Prostate gland (tissue), 2 donors: ENCODE measurements at regions not wholly inside any gene's neighbourhood (a gene's known extent, or its start where the extent isn't known, plus 50 kb on each side); places are given as distances from the start of the nearest gene placed in this dataset.

ENCODE experiments used
- DNase-seq: peaks from one replicate; pipeline ENCODE4 v3.0.0-alpha.2; 2019; ENCODE audit warnings: low spot score
- H3K27ac ChIP-seq, 2 donors: fragments of 200-600 bp; sonication (generic); 2 replicates each; pipeline ENCODE4 v1.5.1; 2017 to 2019
- H3K27me3 ChIP-seq: fragments of 200-600 bp; sonication (generic); replicated peaks from 2 replicates; pipeline ENCODE4 v1.5.1; 2019; ENCODE audit not compliant: insufficient read depth
- H3K36me3 ChIP-seq, 2 donors: fragments of 200-600 bp; sonication (generic); 1 replicate in 1 of 2; 2 replicates in 1 of 2; pipeline versions ENCODE4 v1.5.1 to v1.8.1; 2017 to 2019
- H3K4me1 ChIP-seq: fragments of 200-600 bp; sonication (generic); replicated peaks from 2 replicates; pipeline ENCODE4 v1.5.1; 2019
- H3K4me3 ChIP-seq, 2 donors: fragments of 200-600 bp; sonication (generic); 2 replicates each; pipeline ENCODE4 v1.5.1; 2017 to 2019
- H3K9me3 ChIP-seq: fragments of 200-600 bp; sonication (generic); 2 replicates; pipeline ENCODE4 v1.5.1; 2017
- POLR2A ChIP-seq: fragments of 450-650 bp; IDR thresholded peaks from one replicate; pipeline ENCODE4 v1.6.1; 2016; ENCODE audit warnings: antibody characterized with exemption, mild to moderate bottlenecking
- POLR2AphosphoS5 ChIP-seq: sonication (generic); formaldehyde crosslinking; IDR thresholded peaks from one replicate; pipeline ENCODE4 v1.6.1; 2017; ENCODE audit warnings: antibody characterized with exemption
- WGBS: methylation state at CpG from one replicate; pipeline ENCODE4 v1.1.5; 2018; 5-methylcytosine and 5-hydroxymethylcytosine counted together
- intact Hi-C: fragments of 100-400 bp; cut with DNase I; formaldehyde crosslinking; loops from one replicate; pipeline ENCODE4 v1.14.2; 2022
- TF ChIP-seq, protein P1 (sequence below), 4 experiments: fragments of 200-600 bp in 2 of 4; fragments of 450-650 bp in 2 of 4; sonication (generic) in 2 of 4; IDR thresholded peaks; 1 replicate in 3 of 4; 2 replicates in 1 of 4; pipeline ENCODE4 v1.5.1; 2016 to 2019; ENCODE audit warnings: antibody characterized with exemption in 4 of 4, mild to moderate bottlenecking in 2 of 4, moderate library complexity in 2 of 4

GRCh38 chr6:150465610-150466009 lies 96.8 kb downstream of the IYD start:
- Histone ChIP-seq H3K27me3 (no peaks in the 10 kb centered on the region), H3K4me3 (no peak overlapping the region), H3K4me1 (no peaks in the 10 kb centered on the region), H3K36me3 (no peaks in the 10 kb centered on the region), H3K27ac (no peak overlapping the region), H3K9me3 (no peaks in the 10 kb centered on the region)
- 72% methylated on average over 5 of the region's 5 CpGs for WGBS
- TF ChIP-seq, protein P1, sequence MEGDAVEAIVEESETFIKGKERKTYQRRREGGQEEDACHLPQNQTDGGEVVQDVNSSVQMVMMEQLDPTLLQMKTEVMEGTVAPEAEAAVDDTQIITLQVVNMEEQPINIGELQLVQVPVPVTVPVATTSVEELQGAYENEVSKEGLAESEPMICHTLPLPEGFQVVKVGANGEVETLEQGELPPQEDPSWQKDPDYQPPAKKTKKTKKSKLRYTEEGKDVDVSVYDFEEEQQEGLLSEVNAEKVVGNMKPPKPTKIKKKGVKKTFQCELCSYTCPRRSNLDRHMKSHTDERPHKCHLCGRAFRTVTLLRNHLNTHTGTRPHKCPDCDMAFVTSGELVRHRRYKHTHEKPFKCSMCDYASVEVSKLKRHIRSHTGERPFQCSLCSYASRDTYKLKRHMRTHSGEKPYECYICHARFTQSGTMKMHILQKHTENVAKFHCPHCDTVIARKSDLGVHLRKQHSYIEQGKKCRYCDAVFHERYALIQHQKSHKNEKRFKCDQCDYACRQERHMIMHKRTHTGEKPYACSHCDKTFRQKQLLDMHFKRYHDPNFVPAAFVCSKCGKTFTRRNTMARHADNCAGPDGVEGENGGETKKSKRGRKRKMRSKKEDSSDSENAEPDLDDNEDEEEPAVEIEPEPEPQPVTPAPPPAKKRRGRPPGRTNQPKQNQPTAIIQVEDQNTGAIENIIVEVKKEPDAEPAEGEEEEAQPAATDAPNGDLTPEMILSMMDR (IDR thresholded peaks at IDR 0.05) = no peak
- no peak for TF ChIP-seq POLR2A
- TF ChIP-seq POLR2AphosphoS5 = no peak
- no peak for DNase-seq
- intact Hi-C loops = no loop called here

GRCh38 chr6:150466196-150466595 lies 97.4 kb downstream of the IYD start:
- Histone ChIP-seq H3K4me3 (no peak overlapping the region), H3K36me3 (no peaks in the 10 kb centered on the region), H3K27ac (no peak overlapping the region), H3K27me3 (no peaks in the 10 kb centered on the region), H3K4me1 (no peaks in the 10 kb centered on the region), H3K9me3 (no peaks in the 10 kb centered on the region)
- DNase-seq = no peak
- TF ChIP-seq POLR2A (no peak), POLR2AphosphoS5 (no peak)
- TF ChIP-seq, protein P1 (IDR thresholded peaks at IDR 0.05) = no peak
- intact Hi-C loops = no loop called here
- 36% methylated on average over 5 of the region's 5 CpGs for WGBS

- Histone ChIP-seq H3K4me3 (no peak overlapping the region), H3K4me1 (no peaks in the 10 kb centered on the region), H3K36me3 (no peaks in the 10 kb centered on the region), H3K9me3 (no peaks in the 10 kb centered on the region), H3K27me3 (no peaks in the 10 kb centered on the region), H3K27ac (no peak overlapping the region)
- DNase-seq = no peak
- WGBS = 58% methylated on average over 3 of the region's 3 CpGs
- intact Hi-C loops = no loop called here
- TF ChIP-seq, protein P1 (IDR thresholded peaks at IDR 0.05) = no peak
- TF ChIP-seq POLR2A = no peak
- no peak for TF ChIP-seq POLR2AphosphoS5
Measured at GRCh38 chr6:150470131-150470530, 101.3 kb downstream of the IYD start.

DNA sequence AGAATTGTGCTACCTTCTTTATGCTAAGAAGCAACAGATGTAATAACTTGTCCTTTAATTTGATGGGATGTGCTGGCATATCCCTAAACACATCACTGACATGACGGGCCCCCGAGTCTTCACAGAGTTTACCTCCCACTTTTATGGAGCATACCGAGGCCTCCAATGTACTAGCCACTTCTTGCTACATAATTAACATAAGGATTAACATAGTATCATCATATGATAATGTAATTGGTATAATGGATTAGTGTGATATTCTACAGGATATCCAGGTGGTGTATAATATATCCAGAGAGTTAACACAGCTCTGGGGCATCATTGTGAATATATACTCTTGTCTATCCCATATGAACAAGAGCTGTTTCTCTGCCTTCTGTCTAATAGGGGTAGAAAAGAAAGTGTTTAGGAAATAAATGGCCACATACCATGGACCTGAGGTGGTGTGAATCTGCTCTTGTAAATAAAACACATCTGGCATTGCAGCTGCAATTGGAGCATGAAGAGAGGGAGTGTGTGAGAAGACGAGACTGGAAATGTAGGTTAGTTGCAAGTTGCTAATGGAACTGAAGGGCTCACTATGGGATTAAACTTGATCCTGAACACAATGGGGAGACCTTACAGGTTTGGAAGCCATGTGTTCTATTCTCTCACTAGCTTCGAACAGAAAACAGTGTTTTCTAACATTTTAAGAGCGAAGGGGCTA lies 102.3 kb downstream of the IYD start:
- no peaks in the 10 kb centered on the region for H3K36me3 ChIP-seq
- H3K4me1 ChIP-seq = no peaks in the 10 kb centered on the region
- intact Hi-C loops = no loop called here
- WGBS = 92% methylated on average over 6 of the region's 6 CpGs
- H3K27ac ChIP-seq = no peak overlapping the region
- H3K27me3 ChIP-seq = no peaks in the 10 kb centered on the region
- DNase-seq = no peak
- H3K4me3 ChIP-seq = no peak overlapping the region
- TF ChIP-seq POLR2A (no peak), POLR2AphosphoS5 (no peak)
- TF ChIP-seq, protein P1 (IDR thresholded peaks at IDR 0.05) = no peak
- no peaks in the 10 kb centered on the region for H3K9me3 ChIP-seq
